ENCODE measurements at regions not wholly inside any gene's neighbourhood (a gene's known extent, or its start where the extent isn't known, plus 50 kb on each side); places are given as distances from the start of the nearest gene placed in this dataset.
"Not testable (repeated sequence)": the region's sequence is repeated elsewhere in the genome, so short reads cannot be mapped to it uniquely, and the experiment has no call there.

DNA sequence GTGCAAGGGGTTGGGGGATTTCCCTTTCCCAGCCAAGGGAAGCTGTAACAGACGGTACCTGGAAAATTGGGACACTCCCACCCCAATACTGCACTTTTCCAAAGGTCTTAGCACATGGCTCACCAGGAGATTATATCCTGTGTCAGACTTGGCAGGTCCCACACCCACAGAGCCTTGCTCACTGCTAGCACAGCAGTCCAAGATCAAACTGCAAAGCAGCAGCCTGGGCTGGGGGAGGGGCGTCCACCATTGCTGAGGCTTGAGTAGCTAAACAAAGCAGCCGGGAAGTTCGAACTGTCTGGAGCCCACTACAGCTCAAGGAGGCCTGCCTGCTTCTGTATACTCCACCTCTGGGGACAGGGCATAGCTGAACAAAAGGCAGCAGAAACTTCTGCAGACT lies 604.2 kb upstream of the SEMA3D start:
- H3K36me3 Mint-ChIP-seq; H3K9me3 Mint-ChIP-seq; H3K27ac Mint-ChIP-seq; H3K4me3 Mint-ChIP-seq; DNase-seq (ENCODE audit: low spot score in 2 of 2); ATAC-seq (ENCODE audit: low read depth); H3K4me1 Mint-ChIP-seq; H3K27me3 Mint-ChIP-seq: not testable (repeated sequence)

DNA sequence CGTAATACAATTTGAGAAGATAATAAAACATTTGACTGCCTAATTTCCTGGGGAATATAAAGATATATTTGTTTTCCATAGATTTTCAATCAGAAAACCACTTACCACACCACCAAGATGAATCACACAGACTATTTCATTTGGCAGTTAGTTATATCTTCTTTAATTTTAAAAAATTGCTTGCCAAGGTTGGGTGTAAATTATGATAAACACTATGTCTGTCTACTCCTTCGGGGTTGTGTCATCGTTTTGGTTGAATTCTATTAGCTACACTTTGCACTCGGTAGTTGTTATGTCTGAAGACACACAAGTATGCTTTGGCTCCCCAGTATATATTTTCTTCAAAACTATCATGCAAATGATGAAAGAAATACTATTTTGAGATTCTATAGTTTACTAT lies 594.8 kb upstream of the SEMA3D start:
- DNase-seq (ENCODE audit: low spot score in 2 of 2): no peak

DNA sequence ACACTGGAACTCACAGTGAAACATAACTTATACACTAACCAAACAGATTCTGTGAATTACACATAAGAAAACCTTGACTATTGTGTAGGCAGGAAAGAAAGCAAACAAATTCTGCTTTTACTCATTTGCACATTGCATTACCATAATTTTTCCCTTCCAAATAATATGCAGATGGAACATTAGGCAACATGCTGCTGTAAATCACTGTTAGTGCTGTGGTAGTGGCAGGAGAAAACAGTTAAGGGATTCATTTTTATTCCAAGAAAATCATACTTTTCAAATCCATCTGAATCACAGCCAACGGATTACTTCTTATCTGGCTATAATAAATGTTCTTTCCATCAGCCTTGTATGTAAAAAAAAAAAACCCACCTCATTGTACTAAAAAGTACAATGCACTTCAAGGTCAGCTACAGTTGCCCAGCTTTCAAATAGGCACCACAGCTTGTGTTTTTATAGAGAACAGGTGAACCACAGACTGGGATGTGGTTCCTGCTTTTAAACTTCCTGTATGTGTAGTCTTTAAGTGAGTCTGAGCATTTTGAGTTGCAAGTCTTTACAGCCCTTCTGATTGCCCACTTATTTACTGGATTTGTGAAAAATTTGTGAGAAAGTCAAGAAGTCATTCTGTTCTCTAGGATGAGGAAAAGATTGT lies 590.0 kb upstream of the SEMA3D start:
- Mint-ChIP-seq H3K36me3 (no peaks in the 10 kb centered on the region), H3K9me3 (no peaks in the 10 kb centered on the region), H3K27ac (no peak overlapping the region), H3K4me3 (no peak overlapping the region), H3K4me1 (no peaks in the 10 kb centered on the region), H3K27me3 (no peaks in the 10 kb centered on the region)
- ATAC-seq (ENCODE audit: low read depth) (no peak), DNase-seq (ENCODE audit: low spot score in 2 of 2) (no peak)

More for the DNA sequence above, 594.8 kb upstream of the SEMA3D start:
- Mint-ChIP-seq H3K4me3 (no peak overlapping the region), H3K27me3 (no peaks in the 10 kb centered on the region), H3K36me3 (no peaks in the 10 kb centered on the region), H3K4me1 (no peaks in the 10 kb centered on the region), H3K27ac (no peak overlapping the region), H3K9me3 (peaks cover 6% of the 10 kb centered on the region)
- ATAC-seq (ENCODE audit: low read depth): no peak

DNA sequence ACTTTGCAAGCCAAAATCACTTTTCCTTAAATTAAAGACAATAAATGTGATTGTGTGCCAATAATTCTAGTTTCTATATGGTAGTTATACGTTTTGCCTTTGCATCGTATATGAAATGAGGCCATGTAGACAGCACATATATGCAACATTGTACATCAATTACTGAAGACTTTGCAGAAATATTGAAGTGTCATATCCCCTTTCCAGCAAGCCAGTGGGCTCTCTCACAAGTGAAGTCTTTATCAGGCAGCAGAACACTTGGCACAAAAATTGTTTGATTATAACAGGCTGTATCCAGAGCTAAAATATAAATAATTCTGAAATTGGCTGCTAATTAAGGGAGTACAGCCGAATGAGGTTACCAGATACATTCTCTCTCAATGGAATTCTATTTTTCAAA lies 588.6 kb upstream of the SEMA3D start:
- DNase-seq (ENCODE audit: low spot score in 2 of 2): no peak
- Mint-ChIP-seq H3K9me3 (no peaks in the 10 kb centered on the region), H3K27ac (no peak overlapping the region), H3K4me1 (no peaks in the 10 kb centered on the region), H3K27me3 (no peaks in the 10 kb centered on the region), H3K4me3 (no peak overlapping the region), H3K36me3 (no peaks in the 10 kb centered on the region)
- ATAC-seq (ENCODE audit: low read depth): no peak

DNA sequence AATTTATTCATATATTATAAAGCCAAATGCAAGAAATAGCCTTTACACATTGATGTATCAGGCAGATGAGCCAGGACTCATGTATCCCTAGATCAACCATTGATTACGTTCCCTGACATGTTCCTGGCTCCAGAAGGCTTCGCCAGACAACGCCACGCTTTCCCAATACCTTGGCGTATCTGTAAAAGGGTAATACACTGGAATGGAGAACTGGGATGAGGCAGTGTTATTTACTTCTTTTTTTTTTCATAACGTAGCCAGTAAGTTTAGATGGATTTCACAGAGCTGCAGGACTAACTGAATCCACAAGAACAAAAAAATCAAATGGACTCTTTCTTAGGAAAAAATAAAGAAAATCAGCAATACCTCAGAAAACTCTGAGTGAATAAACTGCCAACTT lies 588.1 kb upstream of the SEMA3D start:
- Mint-ChIP-seq H3K4me1 (no peaks in the 10 kb centered on the region), H3K36me3 (no peaks in the 10 kb centered on the region), H3K9me3 (no peaks in the 10 kb centered on the region), H3K27ac (no peak overlapping the region), H3K27me3 (no peaks in the 10 kb centered on the region), H3K4me3 (no peak overlapping the region)
- ATAC-seq (ENCODE audit: low read depth) (no peak), DNase-seq (ENCODE audit: low spot score in 2 of 2) (no peak)

DNA sequence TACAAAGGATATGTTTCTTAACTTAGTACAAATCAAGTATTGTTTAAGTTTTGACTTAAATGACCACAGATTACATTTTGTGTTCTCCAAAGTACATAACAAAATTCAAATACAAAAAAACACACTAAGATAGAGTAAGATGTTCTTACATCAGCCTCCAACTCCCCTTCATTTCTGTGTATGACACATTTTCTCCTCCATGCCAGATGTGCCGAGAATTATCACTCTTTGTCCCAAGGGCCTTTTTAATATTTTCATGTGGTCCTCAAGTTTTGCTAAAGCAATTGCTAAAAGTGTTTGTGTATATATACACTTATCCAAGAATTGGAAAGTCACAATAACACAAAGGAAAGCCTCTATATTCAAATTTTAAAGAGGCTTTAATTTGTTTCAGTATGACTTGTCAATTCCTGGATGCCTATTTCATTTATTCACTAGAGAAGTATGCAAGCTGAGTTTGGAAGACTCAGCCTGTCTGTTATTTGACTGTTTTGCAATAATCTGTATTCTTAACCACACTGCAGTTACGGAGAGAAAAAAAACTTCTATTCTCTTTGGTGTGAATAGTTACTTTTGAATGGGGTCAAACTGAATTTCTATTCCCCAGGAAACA lies 586.4 kb upstream of the SEMA3D start:
- ATAC-seq (ENCODE audit: low read depth): no peak

DNA sequence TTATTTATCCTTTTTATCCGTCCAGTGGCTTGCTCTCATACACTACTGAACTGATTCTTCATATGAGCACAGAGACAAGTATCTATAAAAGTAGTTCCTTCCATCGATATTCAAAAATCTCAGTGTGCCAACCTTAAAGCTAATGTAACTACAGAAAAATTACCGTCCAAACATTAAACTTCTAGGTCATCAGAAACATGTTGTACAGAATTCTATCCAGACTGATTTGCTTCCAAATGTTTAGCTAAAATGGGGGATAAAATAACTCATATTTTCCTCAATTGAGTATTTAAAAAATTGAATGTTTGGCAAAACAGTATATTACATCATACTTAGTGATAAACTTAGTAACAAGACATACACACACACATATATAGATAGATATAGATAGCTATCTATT lies 584.7 kb upstream of the SEMA3D start:
- no peaks in the 10 kb centered on the region for H3K9me3 Mint-ChIP-seq

More for the DNA sequence above, 586.4 kb upstream of the SEMA3D start:
- H3K4me1 Mint-ChIP-seq: no peaks in the 10 kb centered on the region
- H3K27me3 Mint-ChIP-seq: no peaks in the 10 kb centered on the region
- no peak overlapping the region for H3K27ac Mint-ChIP-seq
- H3K36me3 Mint-ChIP-seq: no peaks in the 10 kb centered on the region
- no peaks in the 10 kb centered on the region for H3K9me3 Mint-ChIP-seq
- H3K4me3 Mint-ChIP-seq: no peak overlapping the region
- no peak for DNase-seq (ENCODE audit: low spot score in 2 of 2)

DNA sequence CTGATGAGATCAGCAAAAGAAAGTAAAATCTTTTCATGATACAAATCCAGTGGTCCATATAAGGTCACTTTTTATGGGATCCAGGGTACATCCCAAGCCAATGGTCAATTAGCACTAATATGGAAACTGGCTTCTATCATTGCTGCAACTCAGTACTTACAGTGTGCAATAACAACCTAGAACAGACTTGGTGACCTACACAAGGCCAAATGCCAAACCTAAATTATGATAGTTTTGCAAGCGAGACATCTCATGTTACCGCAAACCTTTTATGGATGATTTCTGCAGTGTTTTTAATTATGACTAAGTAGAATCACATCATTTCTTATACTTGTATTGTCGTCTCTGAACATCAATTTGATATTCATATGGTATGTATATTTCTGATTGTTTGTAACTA lies 583.5 kb upstream of the SEMA3D start:
- H3K36me3 Mint-ChIP-seq: no peaks in the 10 kb centered on the region
- H3K27ac Mint-ChIP-seq: no peak overlapping the region
- ATAC-seq (ENCODE audit: low read depth) (no peak), DNase-seq (ENCODE audit: low spot score in 2 of 2) (no peak)
- H3K27me3 Mint-ChIP-seq: no peaks in the 10 kb centered on the region
- no peaks in the 10 kb centered on the region for H3K9me3 Mint-ChIP-seq
- H3K4me1 Mint-ChIP-seq: no peaks in the 10 kb centered on the region
- no peak overlapping the region for H3K4me3 Mint-ChIP-seq

More for the DNA sequence above, 584.7 kb upstream of the SEMA3D start:
- no peak overlapping the region for H3K27ac Mint-ChIP-seq
- H3K36me3 Mint-ChIP-seq: no peaks in the 10 kb centered on the region
- DNase-seq (ENCODE audit: low spot score in 2 of 2) (no peak), ATAC-seq (ENCODE audit: low read depth) (no peak)
- no peaks in the 10 kb centered on the region for H3K27me3 Mint-ChIP-seq
- H3K4me1 Mint-ChIP-seq: no peaks in the 10 kb centered on the region
- no peak overlapping the region for H3K4me3 Mint-ChIP-seq

DNA sequence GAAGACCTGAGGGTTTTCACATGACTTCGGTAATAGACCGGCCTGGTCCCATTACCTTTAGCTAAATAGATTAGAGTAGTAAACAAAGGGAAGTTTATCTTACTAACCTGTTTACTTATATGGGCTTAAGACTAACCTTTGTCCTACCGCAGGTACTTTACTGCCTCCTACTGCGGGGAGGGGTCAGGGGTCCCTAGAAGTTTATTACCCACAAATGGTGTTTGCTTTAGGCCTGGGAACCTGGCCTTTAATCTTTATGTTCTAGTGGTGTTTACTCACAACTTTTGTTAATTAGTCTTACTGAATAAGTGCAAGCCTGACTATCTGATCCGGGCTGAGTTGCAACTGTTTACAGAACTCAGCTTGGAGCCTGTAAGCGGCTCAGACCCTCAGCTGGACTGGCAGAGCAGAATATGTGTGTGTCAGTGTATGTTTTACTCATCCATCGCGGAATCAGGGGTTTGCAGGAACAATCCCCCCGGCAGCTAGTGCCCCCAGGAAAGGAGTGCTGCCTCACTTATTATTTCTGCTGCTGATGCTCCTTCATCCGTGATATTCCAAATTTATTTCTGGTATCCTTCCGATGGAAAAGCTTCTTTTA lies 578.9 kb upstream of the SEMA3D start:
- Mint-ChIP-seq H3K9me3 (no peaks in the 10 kb centered on the region), H3K27me3 (no peaks in the 10 kb centered on the region), H3K4me1 (no peaks in the 10 kb centered on the region), H3K27ac (no peak overlapping the region), H3K36me3 (no peaks in the 10 kb centered on the region), H3K4me3 (no peak overlapping the region)
- DNase-seq (ENCODE audit: low spot score in 2 of 2) (no peak), ATAC-seq (ENCODE audit: low read depth) (no peak)

DNA sequence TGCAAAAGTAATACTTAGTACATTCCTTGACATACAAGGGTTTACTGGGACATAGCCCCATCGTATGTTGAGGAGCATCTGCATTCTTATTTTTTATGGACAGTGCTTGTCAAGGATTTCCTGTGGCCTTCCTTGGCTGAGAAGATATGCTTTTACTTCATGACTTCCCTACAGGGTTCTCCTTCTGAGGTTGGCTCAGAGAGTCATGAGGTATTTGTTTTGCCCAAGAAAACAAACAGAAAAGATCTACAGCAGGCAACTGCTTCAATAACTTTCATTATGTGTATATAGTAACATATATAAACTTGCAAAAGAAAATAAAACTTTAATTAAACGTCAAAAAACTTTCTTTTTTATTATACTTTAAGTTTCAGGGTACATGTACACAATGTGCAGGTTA lies 577.2 kb upstream of the SEMA3D start:
- Mint-ChIP-seq H3K4me3 (no peak overlapping the region), H3K9me3 (no peaks in the 10 kb centered on the region), H3K4me1 (no peaks in the 10 kb centered on the region), H3K36me3 (no peaks in the 10 kb centered on the region), H3K27ac (no peak overlapping the region), H3K27me3 (no peaks in the 10 kb centered on the region)
- ATAC-seq (ENCODE audit: low read depth) (no peak), DNase-seq (ENCODE audit: low spot score in 2 of 2) (no peak)

DNA sequence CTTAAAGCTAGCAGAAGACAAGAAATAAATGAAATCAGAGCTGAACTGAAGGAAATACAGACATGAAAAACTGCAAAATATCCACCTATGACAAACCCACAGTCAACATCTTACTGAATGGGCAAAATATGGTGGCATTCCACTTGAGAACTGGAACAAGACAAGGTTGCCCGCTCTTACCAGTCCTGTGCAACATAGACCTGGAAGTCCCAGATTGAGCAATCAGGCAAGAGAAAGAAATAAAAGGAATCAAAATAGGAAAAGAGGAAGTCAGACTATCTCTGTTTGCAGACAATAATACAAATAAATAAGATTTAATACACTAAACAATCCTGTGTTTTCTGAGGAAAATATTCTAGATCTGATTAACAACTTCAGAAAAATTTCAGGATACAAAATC lies 570.5 kb upstream of the SEMA3D start:
- ATAC-seq (ENCODE audit: low read depth): no peak
- Mint-ChIP-seq H3K27me3 (no peaks in the 10 kb centered on the region), H3K4me3 (no peak overlapping the region), H3K4me1 (no peaks in the 10 kb centered on the region), H3K9me3 (peaks cover 4% of the 10 kb centered on the region), H3K27ac (no peak overlapping the region), H3K36me3 (no peaks in the 10 kb centered on the region)
- DNase-seq (ENCODE audit: low spot score in 2 of 2): no peak

DNA sequence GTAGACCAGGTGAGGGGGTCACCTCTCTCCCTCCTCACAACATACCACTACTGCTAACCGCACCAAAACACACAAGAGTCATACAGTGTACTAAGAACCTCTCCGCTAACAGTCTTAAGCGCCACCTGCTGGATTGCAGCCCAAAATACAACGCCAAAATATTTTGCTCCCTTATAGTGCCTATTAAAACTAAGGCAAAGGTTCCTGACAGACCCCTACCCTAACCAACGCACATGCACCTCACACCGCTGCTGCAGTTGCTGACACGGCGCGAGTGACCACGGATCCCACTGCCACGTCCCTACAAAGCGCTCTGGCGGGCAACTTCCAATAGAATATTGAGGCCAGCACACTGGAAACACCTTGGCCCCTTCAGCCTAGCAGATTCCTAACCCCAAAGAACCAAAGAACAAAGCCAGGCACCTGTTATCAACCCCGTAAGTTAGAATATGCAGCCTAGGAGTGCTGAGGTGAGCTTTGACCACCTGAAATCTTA lies 563.6 kb upstream of the SEMA3D start:
- no peak for DNase-seq (ENCODE audit: low spot score in 2 of 2)
- H3K27ac Mint-ChIP-seq: no peak overlapping the region
- ATAC-seq (ENCODE audit: low read depth): no peak
- H3K4me3 Mint-ChIP-seq: no peak overlapping the region
- H3K36me3 Mint-ChIP-seq: peaks cover 2% of the 10 kb centered on the region
- H3K9me3 Mint-ChIP-seq: peaks cover 5% of the 10 kb centered on the region
- H3K27me3 Mint-ChIP-seq: peaks cover 4% of the 10 kb centered on the region
- H3K4me1 Mint-ChIP-seq: no peaks in the 10 kb centered on the region

DNA sequence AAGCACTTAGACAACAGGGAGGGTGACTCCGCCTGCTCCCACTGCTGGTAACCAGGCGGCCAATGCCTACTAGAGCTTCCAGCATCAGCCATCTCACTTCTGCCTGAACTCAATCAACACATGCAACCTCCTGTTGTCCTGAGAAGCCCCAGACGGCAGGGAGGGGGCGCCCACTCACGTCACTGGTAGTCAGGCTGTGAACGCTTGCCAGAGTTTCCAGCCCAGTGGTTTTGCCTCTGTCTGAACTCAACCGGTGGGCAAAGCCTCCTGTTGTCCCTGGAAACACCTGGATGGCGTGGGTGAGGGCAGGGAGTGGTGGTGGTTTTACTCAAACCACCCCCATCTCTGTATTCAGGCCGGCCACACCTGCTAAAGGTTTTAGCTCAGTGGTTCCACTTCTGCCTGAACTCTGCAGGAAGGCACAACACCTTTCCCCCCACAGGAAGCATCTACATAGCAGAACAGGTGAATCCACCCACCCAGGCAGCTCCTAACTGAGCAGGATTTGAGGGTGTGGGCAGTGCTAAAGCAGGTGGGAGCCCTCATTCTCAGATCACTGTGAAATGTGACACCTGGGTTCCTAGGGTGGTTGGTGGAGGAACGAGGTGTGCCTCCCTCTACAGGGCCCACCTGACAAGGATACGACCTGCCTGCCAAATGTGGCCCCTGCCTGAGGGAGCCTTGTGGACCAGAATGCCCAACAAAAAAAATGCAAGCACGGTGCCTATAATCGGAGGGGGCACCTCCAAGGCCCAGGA lies 563.0 kb upstream of the SEMA3D start:
- ATAC-seq (ENCODE audit: low read depth) (no peak), DNase-seq (ENCODE audit: low spot score in 2 of 2) (no peak)
- H3K9me3 Mint-ChIP-seq: peaks cover 4% of the 10 kb centered on the region
- H3K27me3 Mint-ChIP-seq: peaks cover 4% of the 10 kb centered on the region
- no peak overlapping the region for H3K4me3 Mint-ChIP-seq
- no peaks in the 10 kb centered on the region for H3K4me1 Mint-ChIP-seq
- peaks cover 2% of the 10 kb centered on the region for H3K36me3 Mint-ChIP-seq
- H3K27ac Mint-ChIP-seq: no peak overlapping the region

DNA sequence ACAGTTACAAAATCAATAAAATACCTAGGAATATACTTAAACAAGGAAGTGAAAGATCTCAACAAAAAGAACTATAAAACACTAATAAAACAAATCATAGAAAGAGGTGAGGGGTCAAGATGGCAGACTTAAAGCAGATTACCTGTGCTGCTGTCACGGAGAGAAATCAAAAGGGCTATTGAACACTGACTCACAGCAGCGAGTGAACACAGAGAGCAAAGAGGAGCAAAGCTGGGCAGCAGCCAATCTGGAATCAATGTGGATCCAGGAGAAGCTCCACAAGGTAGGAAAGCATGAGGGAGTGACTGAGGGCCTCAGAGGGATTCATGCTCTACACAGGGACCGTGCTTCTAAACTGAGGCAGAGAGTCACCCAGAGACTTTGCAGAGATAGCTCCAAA lies 562.0 kb upstream of the SEMA3D start:
- H3K4me1 Mint-ChIP-seq: no peaks in the 10 kb centered on the region
- no peak for ATAC-seq (ENCODE audit: low read depth)
- H3K27me3 Mint-ChIP-seq: peaks cover 4% of the 10 kb centered on the region
- peaks cover 2% of the 10 kb centered on the region for H3K36me3 Mint-ChIP-seq
- no peak for DNase-seq (ENCODE audit: low spot score in 2 of 2)
- no peak overlapping the region for H3K4me3 Mint-ChIP-seq
- H3K9me3 Mint-ChIP-seq: peaks cover 5% of the 10 kb centered on the region
- H3K27ac Mint-ChIP-seq: no peak overlapping the region

Measured in memory B cell (primary cell).